ENCODE measurements at regions not wholly inside any gene's neighbourhood (a gene's known extent, or its start where the extent isn't known, plus 50 kb on each side); places are given as distances from the start of the nearest gene placed in this dataset.

- no peak for TF ChIP-seq TAF1 (IDR thresholded peaks at IDR 0.05; ENCODE audit: low read depth, low read length)
- no peak for TF ChIP-seq POLR2A (IDR thresholded peaks at IDR 0.05; ENCODE audit: low read depth, low read length)
These were observed 415.0 kb downstream of the ARHGEF28 start for GRCh38 chr5:74040811-74041491.

Measured in GM12891 (cell line).